H1 (cell line): ENCODE measurements at regions not wholly inside any gene's neighbourhood (a gene's known extent, or its start where the extent isn't known, plus 50 kb on each side); places are given as distances from the start of the nearest gene placed in this dataset.

Source experiments
- CBX8 ChIP-seq: fragments of 300-800, 300-1000 bp; sonication (generic); IDR thresholded peaks from 2 replicates; pipeline ENCODE4 v1.7.1; 2016; ENCODE audit warnings: low read depth, low read length, borderline replicate concordance
- FOSL1 ChIP-seq: IDR thresholded peaks from 2 replicates; pipeline ENCODE4 v1.6.1; 2011; ENCODE audit warnings: mild to moderate bottlenecking, low read depth, low read length, moderate library complexity; ENCODE audit not compliant: insufficient read depth
- HDAC2 ChIP-seq, 2 experiments: fragments of 300-600 bp in 1 of 2; sonication (generic) in 1 of 2; IDR thresholded peaks; 2 replicates each; pipeline ENCODE4 v1.6.1; 2011 to 2012; ENCODE audit warnings: low read depth in 2 of 2, low read length in 2 of 2, mild to moderate bottlenecking in 2 of 2, moderate library complexity in 2 of 2, borderline replicate concordance in 1 of 2, inconsistent platforms in 1 of 2
- POU5F1 ChIP-seq: IDR thresholded peaks from 2 replicates; pipeline ENCODE4 v1.6.1; 2011; ENCODE audit warnings: low read depth, mild to moderate bottlenecking, low read length, moderate library complexity
- SIX5 ChIP-seq: IDR thresholded peaks from 2 replicates; pipeline ENCODE4 v1.6.1; 2011; ENCODE audit warnings: mild to moderate bottlenecking, low read depth, low read length
- SP2 ChIP-seq: IDR thresholded peaks from 2 replicates; pipeline ENCODE4 v1.6.1; 2012; ENCODE audit warnings: mild to moderate bottlenecking, low read length, inconsistent platforms
- SP4 ChIP-seq: IDR thresholded peaks from 2 replicates; pipeline ENCODE4 v1.6.1; 2012; ENCODE audit warnings: low read length, inconsistent platforms
- TAF7 ChIP-seq: optimal IDR thresholded peaks from 2 replicates; pipeline ENCODE3; 2011; ENCODE audit warnings: low read depth, mild to moderate bottlenecking, inconsistent platforms, low read length, moderate library complexity, borderline replicate concordance
- TCF12 ChIP-seq: IDR thresholded peaks from 2 replicates; pipeline ENCODE4 v1.6.1; 2011; ENCODE audit warnings: low read depth, mild to moderate bottlenecking, low read length
- TEAD4 ChIP-seq: IDR thresholded peaks from 2 replicates; pipeline ENCODE4 v1.6.1; 2012; ENCODE audit warnings: low read depth, low read length, inconsistent platforms, mixed read lengths
- TF ChIP-seq, protein P1 (sequence below): fragments of 300-600 bp; sonication (generic); IDR thresholded peaks from 2 replicates; pipeline ENCODE4 v1.7.1; 2012; ENCODE audit warnings: low read length, moderate library complexity, mild to moderate bottlenecking, inconsistent platforms; ENCODE audit not compliant: insufficient replicate concordance

DNA sequence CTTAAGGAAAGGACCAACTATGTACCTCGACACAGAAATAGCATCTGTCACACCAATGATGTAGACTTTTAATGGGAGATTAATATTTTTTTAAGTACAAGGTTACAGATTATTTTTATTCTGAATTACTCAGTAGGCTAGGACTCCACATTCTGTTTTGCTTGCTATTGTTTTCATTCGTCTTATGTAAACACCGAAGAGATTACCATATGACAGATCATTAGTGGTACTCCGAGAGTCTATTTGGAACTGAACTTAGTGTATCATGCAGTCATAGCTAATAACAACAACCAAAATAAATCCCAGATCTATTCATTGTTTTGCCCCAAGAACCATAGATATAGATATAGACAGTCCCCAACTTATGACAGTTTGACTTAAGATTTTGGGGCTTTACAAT, 139.7 kb upstream of the SPRY1 start (continued):
- TF ChIP-seq, protein P1, sequence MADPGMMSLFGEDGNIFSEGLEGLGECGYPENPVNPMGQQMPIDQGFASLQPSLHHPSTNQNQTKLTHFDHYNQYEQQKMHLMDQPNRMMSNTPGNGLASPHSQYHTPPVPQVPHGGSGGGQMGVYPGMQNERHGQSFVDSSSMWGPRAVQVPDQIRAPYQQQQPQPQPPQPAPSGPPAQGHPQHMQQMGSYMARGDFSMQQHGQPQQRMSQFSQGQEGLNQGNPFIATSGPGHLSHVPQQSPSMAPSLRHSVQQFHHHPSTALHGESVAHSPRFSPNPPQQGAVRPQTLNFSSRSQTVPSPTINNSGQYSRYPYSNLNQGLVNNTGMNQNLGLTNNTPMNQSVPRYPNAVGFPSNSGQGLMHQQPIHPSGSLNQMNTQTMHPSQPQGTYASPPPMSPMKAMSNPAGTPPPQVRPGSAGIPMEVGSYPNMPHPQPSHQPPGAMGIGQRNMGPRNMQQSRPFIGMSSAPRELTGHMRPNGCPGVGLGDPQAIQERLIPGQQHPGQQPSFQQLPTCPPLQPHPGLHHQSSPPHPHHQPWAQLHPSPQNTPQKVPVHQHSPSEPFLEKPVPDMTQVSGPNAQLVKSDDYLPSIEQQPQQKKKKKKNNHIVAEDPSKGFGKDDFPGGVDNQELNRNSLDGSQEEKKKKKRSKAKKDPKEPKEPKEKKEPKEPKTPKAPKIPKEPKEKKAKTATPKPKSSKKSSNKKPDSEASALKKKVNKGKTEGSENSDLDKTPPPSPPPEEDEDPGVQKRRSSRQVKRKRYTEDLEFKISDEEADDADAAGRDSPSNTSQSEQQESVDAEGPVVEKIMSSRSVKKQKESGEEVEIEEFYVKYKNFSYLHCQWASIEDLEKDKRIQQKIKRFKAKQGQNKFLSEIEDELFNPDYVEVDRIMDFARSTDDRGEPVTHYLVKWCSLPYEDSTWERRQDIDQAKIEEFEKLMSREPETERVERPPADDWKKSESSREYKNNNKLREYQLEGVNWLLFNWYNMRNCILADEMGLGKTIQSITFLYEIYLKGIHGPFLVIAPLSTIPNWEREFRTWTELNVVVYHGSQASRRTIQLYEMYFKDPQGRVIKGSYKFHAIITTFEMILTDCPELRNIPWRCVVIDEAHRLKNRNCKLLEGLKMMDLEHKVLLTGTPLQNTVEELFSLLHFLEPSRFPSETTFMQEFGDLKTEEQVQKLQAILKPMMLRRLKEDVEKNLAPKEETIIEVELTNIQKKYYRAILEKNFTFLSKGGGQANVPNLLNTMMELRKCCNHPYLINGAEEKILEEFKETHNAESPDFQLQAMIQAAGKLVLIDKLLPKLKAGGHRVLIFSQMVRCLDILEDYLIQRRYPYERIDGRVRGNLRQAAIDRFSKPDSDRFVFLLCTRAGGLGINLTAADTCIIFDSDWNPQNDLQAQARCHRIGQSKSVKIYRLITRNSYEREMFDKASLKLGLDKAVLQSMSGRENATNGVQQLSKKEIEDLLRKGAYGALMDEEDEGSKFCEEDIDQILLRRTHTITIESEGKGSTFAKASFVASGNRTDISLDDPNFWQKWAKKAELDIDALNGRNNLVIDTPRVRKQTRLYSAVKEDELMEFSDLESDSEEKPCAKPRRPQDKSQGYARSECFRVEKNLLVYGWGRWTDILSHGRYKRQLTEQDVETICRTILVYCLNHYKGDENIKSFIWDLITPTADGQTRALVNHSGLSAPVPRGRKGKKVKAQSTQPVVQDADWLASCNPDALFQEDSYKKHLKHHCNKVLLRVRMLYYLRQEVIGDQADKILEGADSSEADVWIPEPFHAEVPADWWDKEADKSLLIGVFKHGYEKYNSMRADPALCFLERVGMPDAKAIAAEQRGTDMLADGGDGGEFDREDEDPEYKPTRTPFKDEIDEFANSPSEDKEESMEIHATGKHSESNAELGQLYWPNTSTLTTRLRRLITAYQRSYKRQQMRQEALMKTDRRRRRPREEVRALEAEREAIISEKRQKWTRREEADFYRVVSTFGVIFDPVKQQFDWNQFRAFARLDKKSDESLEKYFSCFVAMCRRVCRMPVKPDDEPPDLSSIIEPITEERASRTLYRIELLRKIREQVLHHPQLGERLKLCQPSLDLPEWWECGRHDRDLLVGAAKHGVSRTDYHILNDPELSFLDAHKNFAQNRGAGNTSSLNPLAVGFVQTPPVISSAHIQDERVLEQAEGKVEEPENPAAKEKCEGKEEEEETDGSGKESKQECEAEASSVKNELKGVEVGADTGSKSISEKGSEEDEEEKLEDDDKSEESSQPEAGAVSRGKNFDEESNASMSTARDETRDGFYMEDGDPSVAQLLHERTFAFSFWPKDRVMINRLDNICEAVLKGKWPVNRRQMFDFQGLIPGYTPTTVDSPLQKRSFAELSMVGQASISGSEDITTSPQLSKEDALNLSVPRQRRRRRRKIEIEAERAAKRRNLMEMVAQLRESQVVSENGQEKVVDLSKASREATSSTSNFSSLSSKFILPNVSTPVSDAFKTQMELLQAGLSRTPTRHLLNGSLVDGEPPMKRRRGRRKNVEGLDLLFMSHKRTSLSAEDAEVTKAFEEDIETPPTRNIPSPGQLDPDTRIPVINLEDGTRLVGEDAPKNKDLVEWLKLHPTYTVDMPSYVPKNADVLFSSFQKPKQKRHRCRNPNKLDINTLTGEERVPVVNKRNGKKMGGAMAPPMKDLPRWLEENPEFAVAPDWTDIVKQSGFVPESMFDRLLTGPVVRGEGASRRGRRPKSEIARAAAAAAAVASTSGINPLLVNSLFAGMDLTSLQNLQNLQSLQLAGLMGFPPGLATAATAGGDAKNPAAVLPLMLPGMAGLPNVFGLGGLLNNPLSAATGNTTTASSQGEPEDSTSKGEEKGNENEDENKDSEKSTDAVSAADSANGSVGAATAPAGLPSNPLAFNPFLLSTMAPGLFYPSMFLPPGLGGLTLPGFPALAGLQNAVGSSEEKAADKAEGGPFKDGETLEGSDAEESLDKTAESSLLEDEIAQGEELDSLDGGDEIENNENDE: no peak
- TF ChIP-seq TEAD4 (no peak), POU5F1 (no peak), TAF7 (no peak), HDAC2 (IDR thresholded peaks at IDR 0.05; ENCODE audit: borderline replicate concordance in 1 of 2, low read depth in 2 of 2, low read length in 2 of 2) (no peak), CBX8 (no peak), SP4 (no peak), FOSL1 (no peak), SIX5 (no peak), TCF12 (no peak), SP2 (no peak)
